GM21515 (cell line): ENCODE measurements at regions not wholly inside any gene's neighbourhood (a gene's known extent, or its start where the extent isn't known, plus 50 kb on each side); places are given as distances from the start of the nearest gene placed in this dataset.

Source experiments
- ATAC-seq: cut with Tn5 transposase; IDR thresholded peaks from one replicate; pipeline ENCODE4 v1.9.1; 2021; ENCODE audit not compliant: unreplicated experiment

- no peak for ATAC-seq
Observed at GRCh38 chr16:16868727-16869126, 489.8 kb downstream of the NPIPA7 start.

DNA sequence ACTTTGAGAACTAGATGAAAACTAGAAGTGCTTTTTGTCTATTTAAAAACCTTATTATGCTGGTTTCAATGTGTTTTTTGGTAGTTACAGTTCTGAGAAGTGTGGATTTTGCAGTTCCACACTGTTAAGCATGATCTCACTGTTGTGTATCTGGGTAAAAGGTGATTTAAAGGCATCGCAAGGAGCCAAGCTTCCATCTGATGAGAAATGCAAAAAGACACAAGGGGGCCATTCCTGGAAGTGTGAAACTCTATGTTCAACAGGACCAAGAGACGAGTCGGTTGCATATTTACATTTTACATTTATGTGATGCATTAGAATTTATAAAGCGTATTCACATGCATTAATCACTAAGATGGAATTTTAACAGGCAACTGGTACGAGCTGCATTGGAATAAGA, 490.8 kb downstream of the NPIPA7 start:
- no peak for ATAC-seq

DNA sequence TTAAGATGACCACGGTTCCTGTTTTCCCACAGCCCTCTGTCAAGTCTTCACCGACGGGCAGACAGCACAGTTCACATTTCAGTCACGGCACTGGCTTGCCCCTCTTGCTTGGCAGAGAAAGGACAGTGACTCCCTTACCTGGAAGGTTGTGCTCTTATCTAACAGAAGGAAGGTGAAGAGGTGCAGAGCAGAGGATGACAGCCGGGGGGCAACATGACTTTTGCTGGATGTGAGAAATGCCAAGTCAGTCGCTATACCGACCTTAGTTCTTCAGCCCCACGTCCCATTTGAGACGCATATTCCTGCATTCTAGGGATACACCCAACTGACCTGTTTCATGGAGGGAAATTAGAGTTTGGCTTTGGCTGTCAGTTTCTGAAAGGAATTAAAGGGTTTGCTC, 492.3 kb downstream of the NPIPA7 start:
- no peak for ATAC-seq

GRCh38 chr16:16877061-16877460, 498.1 kb downstream of the NPIPA7 start:
- no peak for ATAC-seq

DNA sequence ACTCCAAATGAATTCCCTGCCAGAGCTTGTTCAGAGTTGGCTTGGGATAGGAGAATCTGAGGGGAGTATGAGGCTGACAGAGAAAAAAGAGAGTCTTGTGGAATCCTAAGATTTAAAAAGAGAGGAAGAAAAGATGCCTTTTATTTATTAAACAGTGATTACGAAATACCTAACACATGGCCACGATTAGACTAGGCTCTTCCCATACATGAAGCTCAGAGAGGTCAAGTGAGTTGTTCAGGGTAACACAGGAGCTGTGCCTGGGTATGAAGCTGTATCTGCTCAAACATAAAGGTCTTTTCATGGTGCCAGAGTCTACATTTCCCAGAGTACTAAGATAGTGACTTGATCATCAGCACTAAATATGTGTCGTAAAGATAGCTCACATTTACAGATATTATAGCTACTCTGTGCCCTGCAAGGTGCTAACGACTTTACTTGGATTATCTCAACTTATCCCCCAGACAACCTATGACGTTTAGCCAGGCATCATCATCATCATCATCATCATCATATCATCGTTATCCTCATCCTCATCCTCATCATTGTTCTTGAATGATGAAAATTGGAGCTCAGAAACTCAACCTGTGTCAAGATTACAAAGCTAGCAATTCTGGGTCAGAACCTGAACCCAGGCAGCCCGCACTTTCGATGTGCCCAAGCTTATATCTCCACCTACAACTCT, 500.8 kb downstream of the NPIPA7 start:
- no peak for ATAC-seq

DNA sequence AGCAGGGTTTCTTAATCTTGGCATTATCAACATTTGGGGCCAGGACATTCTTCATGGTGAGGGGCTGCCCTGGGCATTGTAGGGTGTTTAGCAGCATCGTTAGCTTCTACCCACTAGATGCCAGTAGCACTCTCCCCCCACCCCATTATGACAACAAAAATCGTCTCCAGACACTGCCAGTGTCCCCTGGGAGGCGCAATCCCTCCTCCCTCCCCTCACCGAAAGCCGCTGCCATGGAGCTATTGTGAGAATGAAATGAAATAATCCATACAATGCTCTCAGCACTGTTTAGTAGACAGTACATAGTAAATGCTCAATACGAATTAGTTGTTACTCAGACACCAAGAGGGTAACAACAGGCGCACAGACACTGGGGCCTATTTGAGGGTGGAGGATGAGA, 502.9 kb downstream of the NPIPA7 start:
- ATAC-seq: no peak

- ATAC-seq: no peak
Observed at GRCh38 chr16:16882766-16883165, 503.8 kb downstream of the NPIPA7 start.

- ATAC-seq: no peak
Observed at GRCh38 chr16:16884451-16884850, 505.5 kb downstream of the NPIPA7 start.

DNA sequence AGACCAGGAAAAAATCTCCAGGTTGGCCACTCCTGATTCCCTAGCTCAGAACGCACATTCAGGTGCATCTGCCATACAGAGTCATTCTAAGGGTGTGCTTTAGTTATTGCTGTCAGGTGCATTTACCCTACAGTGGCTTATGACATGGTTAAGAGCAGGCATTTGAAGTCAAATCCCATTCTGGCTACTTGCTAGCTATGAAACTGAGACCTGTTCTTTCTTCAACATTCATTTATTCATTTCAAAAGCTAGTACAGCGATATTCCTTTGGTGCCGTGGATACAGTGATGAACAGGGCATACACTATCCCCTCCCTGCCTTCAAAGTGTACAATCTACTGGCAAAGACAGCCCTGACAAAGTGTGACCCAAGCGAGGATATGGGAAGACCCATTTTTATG, 508.3 kb downstream of the NPIPA7 start:
- no peak for ATAC-seq

DNA sequence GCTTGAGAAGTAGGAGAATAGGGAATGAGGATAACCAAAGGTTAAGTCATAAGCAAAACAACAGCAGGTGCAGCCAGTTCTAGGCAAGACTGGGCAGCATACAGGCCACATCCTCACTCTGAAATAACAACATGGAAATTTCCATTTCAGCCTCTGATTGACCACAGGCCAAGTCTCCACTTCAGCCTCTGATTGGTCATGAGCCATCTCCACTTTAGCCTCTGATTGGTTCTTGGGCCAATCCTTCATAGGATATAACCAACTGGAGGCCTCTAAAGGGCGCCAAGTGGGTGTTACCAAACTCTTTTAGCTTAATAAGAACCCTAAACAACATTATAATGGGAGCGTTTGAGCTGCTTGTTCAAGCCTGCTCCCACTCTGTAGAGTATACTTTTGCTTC, 512.0 kb downstream of the NPIPA7 start:
- ATAC-seq: no peak

DNA sequence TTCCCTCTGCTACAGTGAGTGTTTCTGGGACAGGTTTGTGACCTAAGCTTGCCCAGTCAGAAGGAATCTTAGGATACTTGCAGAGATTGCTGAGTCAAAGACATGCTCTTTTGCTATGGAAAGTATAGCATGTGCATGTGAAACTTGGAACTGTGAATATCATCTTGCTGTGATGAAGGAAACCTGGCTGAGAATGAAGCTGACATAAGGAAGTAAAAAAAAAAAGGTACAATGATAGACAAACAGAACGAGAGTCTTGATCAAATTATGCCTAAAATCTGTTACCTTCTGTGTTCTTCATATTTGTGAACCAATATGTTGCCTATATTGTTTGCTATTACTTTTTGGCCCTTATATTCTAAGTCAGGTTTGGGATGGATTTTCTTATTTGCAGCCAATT, 525.7 kb downstream of the NPIPA7 start:
- no peak for ATAC-seq

- ATAC-seq: no peak
Observed at GRCh38 chr16:16905850-16906249, 526.9 kb downstream of the NPIPA7 start.

DNA sequence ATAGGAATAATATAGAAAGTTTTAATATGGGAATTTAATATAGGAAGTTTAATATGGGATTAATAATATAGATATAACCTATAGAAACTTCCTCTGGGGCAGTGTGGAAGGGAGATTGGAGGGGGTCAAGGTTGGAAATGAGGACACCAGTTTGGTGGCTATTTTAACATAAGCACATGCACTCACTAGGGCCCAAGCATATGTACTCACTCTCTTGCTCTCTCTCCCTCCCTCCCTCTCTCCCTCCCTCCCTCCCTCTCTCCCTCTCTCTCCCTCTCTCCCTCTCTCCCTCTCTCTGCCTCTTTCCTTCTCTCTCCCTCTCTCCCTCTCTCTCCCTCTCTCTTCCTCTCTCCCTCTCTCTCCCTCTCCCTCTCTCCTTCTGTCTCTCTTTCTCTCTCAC, 528.1 kb downstream of the NPIPA7 start:
- no peak for ATAC-seq

DNA sequence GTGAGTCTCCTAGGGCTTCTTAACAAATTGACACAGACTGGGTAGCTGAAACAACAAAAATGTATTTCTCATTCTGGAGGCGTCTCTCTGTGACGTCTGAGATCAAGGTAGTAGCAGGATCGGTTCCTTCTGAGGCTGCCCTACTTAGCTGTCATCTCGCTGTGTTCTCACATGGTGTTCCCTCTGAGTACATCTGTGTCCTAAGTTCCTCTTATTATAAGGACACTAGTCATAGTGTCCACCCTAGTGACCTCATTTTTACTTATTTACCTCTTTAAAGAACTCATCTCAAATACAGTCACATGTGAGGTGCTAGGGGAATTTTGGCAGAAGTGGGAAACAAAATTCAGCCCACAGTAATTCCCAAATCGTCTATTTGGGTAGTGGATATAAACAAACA, 529.1 kb downstream of the NPIPA7 start:
- no peak for ATAC-seq

DNA sequence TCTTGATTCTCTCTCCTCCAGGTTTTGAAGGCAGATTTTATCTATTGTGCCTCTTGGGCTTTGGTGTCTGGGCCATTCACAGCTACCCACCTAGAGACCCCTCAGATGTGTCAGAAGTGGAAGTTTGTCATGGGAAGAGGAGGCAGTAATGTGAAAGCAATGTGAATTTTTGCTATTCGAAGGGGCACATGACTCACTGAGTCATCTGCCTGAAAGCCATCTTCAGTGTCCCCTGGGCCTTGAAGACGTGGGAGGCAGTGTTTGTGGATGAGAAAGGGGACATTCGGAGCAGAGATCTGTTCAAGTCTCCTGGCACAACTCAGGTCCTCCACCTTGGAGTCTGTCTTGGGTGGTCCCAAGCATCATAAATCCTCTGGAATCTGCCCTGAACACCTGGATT, 530.2 kb downstream of the NPIPA7 start:
- no peak for ATAC-seq

DNA sequence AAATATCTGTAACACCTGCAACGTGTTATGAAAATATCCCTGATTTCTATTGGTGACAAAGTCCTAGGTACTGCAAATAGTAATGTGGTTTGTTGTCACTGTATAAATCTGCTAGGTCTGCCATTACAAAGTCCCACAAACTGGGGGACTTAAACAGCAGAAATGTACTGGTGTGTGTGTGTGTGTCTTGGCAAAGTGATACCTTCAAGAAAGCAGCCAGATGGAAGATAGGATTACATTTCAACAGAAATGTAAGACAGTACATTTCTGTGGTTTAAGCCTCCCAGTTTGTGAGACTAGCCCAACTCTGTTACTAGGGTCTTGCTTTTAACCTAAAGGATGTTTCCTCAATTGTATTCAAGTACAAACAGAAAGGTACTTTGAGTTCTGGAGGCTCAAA, 531.7 kb downstream of the NPIPA7 start:
- no peak for ATAC-seq

GRCh38 chr16:16915771-16916170, 536.8 kb downstream of the NPIPA7 start:
- ATAC-seq: no peak

DNA sequence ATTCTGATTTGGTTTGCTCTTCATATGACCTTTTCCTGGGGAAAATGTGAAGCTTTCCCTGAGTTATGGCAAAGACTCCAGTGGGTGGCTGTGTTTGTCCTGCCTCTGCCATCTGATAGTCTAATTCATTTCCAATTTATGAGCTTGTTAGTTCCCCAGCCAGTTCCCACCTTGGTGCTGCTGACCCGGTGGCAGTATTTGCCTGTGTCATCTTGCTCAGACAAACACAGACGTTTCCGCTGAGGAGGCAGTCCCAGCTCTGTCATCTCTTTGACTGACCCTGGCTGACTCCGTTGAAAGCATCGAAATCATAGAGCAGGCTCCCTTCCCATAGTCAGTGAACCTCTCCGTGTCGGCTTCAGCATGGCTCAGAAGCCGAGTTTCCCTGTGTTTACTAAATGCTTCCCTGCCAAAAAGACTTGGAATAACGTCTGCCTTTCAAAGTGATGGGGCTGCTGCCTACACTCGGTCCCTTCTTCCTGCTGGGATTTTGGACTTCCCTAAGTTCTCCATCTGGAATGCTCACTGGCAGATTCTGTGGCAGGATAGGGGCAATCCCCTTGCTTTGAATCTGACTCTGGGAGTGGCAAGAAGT, 538.3 kb downstream of the NPIPA7 start:
- ATAC-seq: no peak

DNA sequence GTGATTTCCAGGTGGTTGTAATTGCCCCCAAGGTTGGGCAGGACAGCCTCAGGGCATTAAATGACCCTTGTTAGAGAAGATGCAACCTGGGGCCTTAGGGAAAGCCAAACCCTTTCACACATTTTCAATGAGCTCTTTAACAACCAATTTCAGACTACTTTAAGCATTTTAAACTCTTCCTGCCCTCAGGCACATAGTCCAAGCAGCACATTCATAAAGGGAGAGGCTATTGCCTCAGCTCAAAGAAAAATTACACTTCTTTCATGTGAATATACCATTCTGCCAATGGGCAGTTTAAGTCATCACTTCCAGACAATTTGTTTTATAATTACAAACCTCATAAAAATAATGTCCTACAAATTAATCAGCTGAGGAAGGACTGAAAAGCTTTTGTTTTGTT, 544.5 kb downstream of the NPIPA7 start:
- ATAC-seq: no peak

DNA sequence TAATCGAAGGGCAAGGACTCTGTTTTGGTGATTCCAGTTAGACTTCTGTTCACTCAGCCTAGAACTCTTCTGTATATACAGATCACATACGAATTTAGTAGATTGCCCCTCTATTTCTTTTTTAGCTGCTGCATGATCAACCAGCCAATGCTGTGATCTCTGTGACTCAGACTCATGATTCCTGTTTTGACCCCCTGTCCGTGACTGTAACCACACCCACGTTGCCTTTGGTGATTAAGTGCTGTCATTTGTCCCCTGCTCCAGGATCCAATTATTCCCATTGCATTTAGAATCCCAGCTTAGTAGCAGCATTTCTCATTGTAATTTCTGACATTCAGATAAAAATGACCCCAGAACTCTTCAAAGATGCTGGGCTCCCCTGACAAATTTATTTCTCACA, 545.7 kb downstream of the NPIPA7 start:
- ATAC-seq: no peak

DNA sequence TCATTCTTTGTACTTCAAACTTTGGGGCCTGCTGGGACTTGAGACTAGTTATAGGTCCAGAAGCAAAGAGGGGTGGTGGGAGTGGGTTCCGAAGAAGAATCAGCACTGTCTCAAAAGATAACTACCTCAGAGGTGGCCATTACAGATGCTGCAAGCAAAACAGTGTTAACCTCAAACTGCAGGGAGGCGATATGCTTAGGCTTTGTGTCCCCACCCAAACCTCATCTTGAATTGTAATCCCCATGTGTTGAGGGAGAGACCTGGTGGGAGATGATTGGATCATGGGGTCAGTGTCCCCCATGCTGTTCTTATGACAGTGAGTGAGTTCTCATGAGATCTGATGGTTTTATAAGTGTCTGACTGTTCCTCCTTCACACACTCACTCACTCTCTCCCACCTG, 545.3 kb downstream of the XYLT1 start:
- ATAC-seq: no peak

DNA sequence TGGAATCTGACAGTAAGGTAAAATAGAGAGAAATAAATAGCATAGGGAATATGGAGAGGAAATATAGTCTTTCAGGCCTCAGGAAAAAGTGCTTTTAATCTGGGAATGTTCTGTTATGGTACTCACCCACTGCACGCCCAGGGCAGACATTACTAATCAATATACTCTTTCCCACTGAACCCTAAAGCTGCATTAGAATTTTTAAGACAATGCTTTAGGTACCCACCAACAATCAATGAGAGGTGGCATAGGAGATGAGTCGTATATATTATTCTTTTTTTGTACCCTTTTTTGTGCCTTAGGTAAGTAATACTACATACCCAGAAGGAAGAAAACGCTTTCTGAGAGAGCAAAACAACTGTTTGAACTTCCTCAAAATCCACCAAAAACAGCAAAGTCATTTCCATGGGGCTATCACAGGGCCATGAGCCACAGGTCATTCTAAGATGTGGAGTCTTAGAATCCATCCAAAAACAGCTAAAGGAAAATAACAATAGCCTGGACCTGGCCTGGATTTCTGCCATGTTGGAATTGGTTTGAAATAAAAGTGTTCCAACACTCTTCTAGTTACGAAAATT, 542.1 kb downstream of the XYLT1 start:
- ATAC-seq: no peak
